K562 (cell line): ENCODE measurements at regions not wholly inside any gene's neighbourhood (a gene's known extent, or its start where the extent isn't known, plus 50 kb on each side); places are given as distances from the start of the nearest gene placed in this dataset.

ENCODE experiments used
- ATAC-seq: fragments of 200-7000 bp; cut with Tn5 transposase; 3 replicates; pipeline ENCODE4 v1.9.1; 2020; ENCODE audit warnings: moderate library complexity
- BruUV-seq: library from RNA; stranded (reverse); fragments of 400-500 nt; replicated peaks from 2 replicates; lab custom pipeline; 2021; lab: Mats Ljungman, UMichigan
- CTCF ChIA-PET: fragments of 300-600 bp; formaldehyde crosslinking; extraction: SDS; loops from one replicate; lab custom pipeline; 2021; ENCODE audit warnings: low intra/inter-chr PET ratio; lab: Yijun Ruan, JAX
- POLR2A ChIA-PET: fragments of 300-600, 350-650 bp; sonication (Branson Sonifier 250); formaldehyde crosslinking; extraction: SDS; loops from one replicate; lab custom pipeline; 2021; ENCODE audit warnings: antibody characterized with exemption, inconsistent platforms; lab: Yijun Ruan, JAX
- DNase-seq, 4 experiments: peaks; one replicate each; pipeline versions ENCODE4 v3.0.0 to v3.0.0-alpha.2; 2011 to 2018; ENCODE audit warnings: low spot score in 3 of 4, mixed read lengths in 3 of 4; ENCODE audit errors: extremely low read depth in 1 of 4
- FAIRE-seq: peaks from 2 replicates; lab custom pipeline; 2011; peaks lifted over from hg19 to GRCh38; lab: Jason Lieb, UNC
- H2AFZ ChIP-seq: 2 replicates; pipeline ENCODE4 v1.6.0; 2011; ENCODE audit warnings: low read depth, low read length, control low read depth, inconsistent platforms
- H3K27ac ChIP-seq: fragments of 200-600 bp; 3 replicates; pipeline ENCODE4 v1.8.0; 2011; ENCODE audit warnings: low read depth, mild to moderate bottlenecking, control low read depth, inconsistent platforms, low read length, moderate library complexity, mixed read lengths; ENCODE audit errors: extremely low read depth
- H3K27me3 ChIP-seq, 2 experiments: fragments of 300-600 bp in 1 of 2; 2 replicates in 1 of 2; 3 replicates in 1 of 2; pipeline versions ENCODE4 v1.6.0 to v1.8.0; 2011; ENCODE audit warnings: inconsistent platforms in 2 of 2, low read length in 2 of 2, mild to moderate bottlenecking in 1 of 2, mixed read lengths in 1 of 2, moderate library complexity in 1 of 2; ENCODE audit not compliant: control insufficient read depth in 2 of 2, insufficient read depth in 2 of 2
- H3K36me3 ChIP-seq: fragments of 300-600 bp; 3 replicates; pipeline ENCODE4 v1.8.0; 2011; ENCODE audit warnings: mild to moderate bottlenecking, low read length, inconsistent platforms; ENCODE audit not compliant: control insufficient read depth, insufficient read depth
- H3K4me1 ChIP-seq, 2 experiments: fragments of 200-600 bp in 1 of 2; replicated peaks in 1 of 2; 2 replicates in 1 of 2; 3 replicates in 1 of 2; pipeline versions ENCODE4 v1.5.1 to v1.8.0; 2011; ENCODE audit warnings: inconsistent platforms in 2 of 2, low read length in 2 of 2, mild to moderate bottlenecking in 1 of 2, mixed read lengths in 1 of 2, moderate library complexity in 1 of 2; ENCODE audit not compliant: control insufficient read depth in 2 of 2, insufficient read depth in 2 of 2
- H3K4me2 ChIP-seq: 2 replicates; pipeline ENCODE4 v1.6.1; 2011; ENCODE audit warnings: low read length, control low read depth, inconsistent platforms, mixed read lengths; ENCODE audit not compliant: insufficient read depth
- H3K4me3 ChIP-seq: fragments of 200-600 bp; sonication (generic), shearing (Covaris generic); 2 replicates; pipeline ENCODE4 v1.5.1; 2016; ENCODE audit warnings: control low read depth, inconsistent platforms
- H3K79me2 ChIP-seq: fragments of 200-600 bp; 3 replicates; pipeline ENCODE4 v1.8.0; 2011; ENCODE audit warnings: low read length, inconsistent platforms; ENCODE audit not compliant: control insufficient read depth, insufficient read depth
- H3K9ac ChIP-seq, 2 experiments: 2 replicates each; pipeline versions ENCODE4 v1.6.0 to v1.6.1; 2011; ENCODE audit warnings: low read depth in 2 of 2, low read length in 2 of 2, control low read depth in 1 of 2, inconsistent platforms in 1 of 2, mild to moderate bottlenecking in 1 of 2, mixed read lengths in 1 of 2; ENCODE audit not compliant: insufficient read depth in 1 of 2
- H3K9me1 ChIP-seq: one replicate; pipeline ENCODE4 v1.6.0; 2011; ENCODE audit warnings: inconsistent platforms, mild to moderate bottlenecking, low read length, moderate library complexity; ENCODE audit not compliant: control insufficient read depth, insufficient read depth
- H3K9me3 ChIP-seq: replicated peaks from 2 replicates; pipeline ENCODE4 v1.5.1; 2011; ENCODE audit warnings: low read depth, low read length, inconsistent platforms; ENCODE audit not compliant: control insufficient read depth, insufficient read depth
- H4K20me1 ChIP-seq: replicated peaks from 2 replicates; pipeline ENCODE4 v1.6.1; 2011; ENCODE audit warnings: low read length, inconsistent platforms, mixed read lengths; ENCODE audit not compliant: control insufficient read depth, insufficient read depth
- C11orf30 ChIP-seq: fragments of 450-650 bp; IDR thresholded peaks from 2 replicates; pipeline ENCODE4 v1.6.1; 2016; ENCODE audit warnings: low read depth, mild to moderate bottlenecking
- CHCHD3 ChIP-seq: fragments of 250-450 bp; sonication (Bioruptor Pico); IDR thresholded peaks from 2 replicates; pipeline ENCODE4 v2.1.2; 2022; ENCODE audit warnings: mild to moderate bottlenecking
- LEF1 ChIP-seq: fragments of 450-650 bp; IDR thresholded peaks from 2 replicates; pipeline ENCODE4 v1.6.1; 2016; ENCODE audit warnings: mild to moderate bottlenecking
- MAFF ChIP-seq: IDR thresholded peaks from 2 replicates; pipeline ENCODE4 v1.6.1; 2012; ENCODE audit warnings: low read length, improper control_type of control experiment
- MAFG ChIP-seq: fragments of 450-650 bp; conservative IDR thresholded peaks from 2 replicates; pipeline ENCODE4 v1.6.1; 2016; ENCODE audit warnings: missing genetic modification characterization, missing compliant biosample characterization
- MAFK ChIP-seq: IDR thresholded peaks from 2 replicates; pipeline ENCODE4 v1.6.1; 2011; ENCODE audit warnings: low read length, improper control_type of control experiment
- MTA2 ChIP-seq: fragments of 450-650 bp; IDR thresholded peaks from 2 replicates; pipeline ENCODE4 v1.6.1; 2016; ENCODE audit warnings: low read depth
- PHF20 ChIP-seq: fragments of 450-650 bp; IDR thresholded peaks from 2 replicates; pipeline ENCODE4 v1.6.1; 2018; ENCODE audit not compliant: partially characterized antibody
- SMARCA4 ChIP-seq: fragments of 450-650 bp; IDR thresholded peaks from 2 replicates; pipeline ENCODE4 v1.6.1; 2016
- STAT5B ChIP-seq: fragments of 250-450 bp; sonication (Bioruptor Pico); IDR thresholded peaks from 2 replicates; pipeline ENCODE4 v1.8.0; 2021; ENCODE audit warnings: mild to moderate bottlenecking, inconsistent platforms
- ZNF316 ChIP-seq: fragments of 450-650 bp; IDR thresholded peaks from 2 replicates; pipeline ENCODE4 v1.6.1; 2016
- ZNF695 ChIP-seq: fragments of 450-650 bp; formaldehyde crosslinking; IDR thresholded peaks from 2 replicates; pipeline ENCODE4 v1.4.0; 2020; ENCODE audit warnings: mild to moderate bottlenecking, moderate library complexity
- whole genome bisulfite sequencing: fragments of 100-300 bp; shearing (Covaris generic); methylation state at CpG from one replicate; pipeline ENCODE4 v1.1.6; 2016; ENCODE audit warnings: low coverage, mixed read lengths; ENCODE audit not compliant: insufficient coverage; ENCODE audit errors: missing lambda C conversion rate; 5-methylcytosine and 5-hydroxymethylcytosine counted together
- in situ Hi-C: fragments of 300-500 bp; cut with MboI; formaldehyde crosslinking; loops from 4 replicates; pipeline ENCODE4 v1.15.0; 2018; ENCODE audit warnings: inconsistent platforms, mixed read lengths
- intact Hi-C: fragments of 100-400 bp; cut with micrococcal nuclease; formaldehyde crosslinking; loops from 2 replicates; pipeline ENCODE4 v1.14.2; 2022
- TF ChIP-seq, protein P1 (sequence below): fragments of 450-650 bp; IDR thresholded peaks from 2 replicates; pipeline ENCODE4 v1.6.1; 2016; ENCODE audit warnings: low read depth, mild to moderate bottlenecking, moderate library complexity
- TF ChIP-seq, protein P2 (sequence below): fragments of 250-450 bp; sonication (Bioruptor Pico); IDR thresholded peaks from 2 replicates; pipeline ENCODE4 v1.8.0; 2022; ENCODE audit warnings: inconsistent platforms, mild to moderate bottlenecking, moderate library complexity, borderline replicate concordance

- H3K36me3 ChIP-seq = no peaks in the 10 kb centered on the region
- intact Hi-C loops = no loop called here
- H3K9ac ChIP-seq = no peak overlapping the region
- no peaks in the 10 kb centered on the region for H3K4me1 ChIP-seq
- H3K4me2 ChIP-seq = no peak overlapping the region
- H2AFZ ChIP-seq = no peak overlapping the region
- ATAC-seq (no peak), FAIRE-seq (no peak), DNase-seq (no peak)
- no TSS peak for BruUV-seq
- no peak overlapping the region for H3K4me3 ChIP-seq
- H3K27ac ChIP-seq = no peak overlapping the region
- no peaks in the 10 kb centered on the region for H3K9me3 ChIP-seq
- peaks cover 0 to 1% of the 10 kb centered on the region in 2 experiments; a peak in 1 of 5 replicates for H3K27me3 ChIP-seq
- ChIA-PET CTCF (no interaction called here), POLR2A (no interaction called here)
- WGBS = 12% methylated on average over 5 of the region's 5 CpGs
- no peaks in the 10 kb centered on the region for H4K20me1 ChIP-seq
- in situ Hi-C loops = no loop called here
- TF ChIP-seq ZNF316 (peak; percentile 70), STAT5B (CRISPR knock-in tag) (no peak), PHF20 (no peak), MAFF (peak; percentile 46), ZNF695 (CRISPR knock-in tag) (no peak), MAFG (peak; percentile 64), C11orf30 (peak; percentile 64), LEF1 (no peak), CHCHD3 (no peak), SMARCA4 (no peak), MAFK (peak; percentile 31; the same call in 1 of the 2 replicates), MTA2 (no peak)
- TF ChIP-seq, protein P1, sequence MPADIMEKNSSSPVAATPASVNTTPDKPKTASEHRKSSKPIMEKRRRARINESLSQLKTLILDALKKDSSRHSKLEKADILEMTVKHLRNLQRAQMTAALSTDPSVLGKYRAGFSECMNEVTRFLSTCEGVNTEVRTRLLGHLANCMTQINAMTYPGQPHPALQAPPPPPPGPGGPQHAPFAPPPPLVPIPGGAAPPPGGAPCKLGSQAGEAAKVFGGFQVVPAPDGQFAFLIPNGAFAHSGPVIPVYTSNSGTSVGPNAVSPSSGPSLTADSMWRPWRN = no peak
- TF ChIP-seq, protein P2, sequence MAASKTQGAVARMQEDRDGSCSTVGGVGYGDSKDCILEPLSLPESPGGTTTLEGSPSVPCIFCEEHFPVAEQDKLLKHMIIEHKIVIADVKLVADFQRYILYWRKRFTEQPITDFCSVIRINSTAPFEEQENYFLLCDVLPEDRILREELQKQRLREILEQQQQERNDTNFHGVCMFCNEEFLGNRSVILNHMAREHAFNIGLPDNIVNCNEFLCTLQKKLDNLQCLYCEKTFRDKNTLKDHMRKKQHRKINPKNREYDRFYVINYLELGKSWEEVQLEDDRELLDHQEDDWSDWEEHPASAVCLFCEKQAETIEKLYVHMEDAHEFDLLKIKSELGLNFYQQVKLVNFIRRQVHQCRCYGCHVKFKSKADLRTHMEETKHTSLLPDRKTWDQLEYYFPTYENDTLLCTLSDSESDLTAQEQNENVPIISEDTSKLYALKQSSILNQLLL (CRISPR knock-in tag) = no peak
- H3K79me2 ChIP-seq = no peaks in the 10 kb centered on the region
- no peaks in the 10 kb centered on the region for H3K9me1 ChIP-seq
These were observed 172.1 kb downstream of the ENC1 start for GRCh38 chr5:74468421-74468820.
